Medulla oblongata (tissue), 1 donor: ENCODE measurements at regions not wholly inside any gene's neighbourhood (a gene's known extent, or its start where the extent isn't known, plus 50 kb on each side); places are given as distances from the start of the nearest gene placed in this dataset.
"Not testable (repeated sequence)": the region's sequence is repeated elsewhere in the genome, so short reads cannot be mapped to it uniquely, and the experiment has no call there.

Experiments
- DNase-seq: peaks from one replicate; pipeline ENCODE4 v3.0.0-alpha.2; 2015; ENCODE audit errors: extremely low spot score

- not testable (repeated sequence) for DNase-seq
These were observed 391.0 kb downstream of the TMEM121 start for GRCh38 chr14:105917136-105917932.

GRCh38 chr14:105917933-105918436 is 391.6 kb downstream of the TMEM121 start:
- no peak for DNase-seq

GRCh38 chr14:105918496-105919262 is 392.3 kb downstream of the TMEM121 start:
- no peak for DNase-seq

- DNase-seq = no peak
These were observed 393.2 kb downstream of the TMEM121 start for GRCh38 chr14:105919458-105920150.

- DNase-seq = not testable (repeated sequence)
These were observed 393.8 kb downstream of the TMEM121 start for GRCh38 chr14:105920151-105920700.

- not testable (repeated sequence) for DNase-seq
These were observed 394.7 kb downstream of the TMEM121 start for GRCh38 chr14:105920803-105921755.

- DNase-seq = not testable (repeated sequence)
These were observed 395.4 kb downstream of the TMEM121 start for GRCh38 chr14:105921781-105922180.

- DNase-seq = not testable (repeated sequence)
These were observed 397.3 kb downstream of the TMEM121 start for GRCh38 chr14:105923520-105924191.

- no peak for DNase-seq
These were observed 398.7 kb downstream of the TMEM121 start for GRCh38 chr14:105924951-105925591.

- no peak for DNase-seq
These were observed 399.4 kb downstream of the TMEM121 start for GRCh38 chr14:105925615-105926372.

- DNase-seq = no peak
These were observed 400.2 kb downstream of the TMEM121 start for GRCh38 chr14:105926373-105927095.

GRCh38 chr14:105927096-105928060 is 401.0 kb downstream of the TMEM121 start:
- DNase-seq = no peak

- DNase-seq = not testable (repeated sequence)
These were observed 402.1 kb downstream of the TMEM121 start for GRCh38 chr14:105928171-105929111.

GRCh38 chr14:105929327-105930081 is 403.1 kb downstream of the TMEM121 start:
- DNase-seq = no peak

- no peak for DNase-seq
These were observed 404.2 kb downstream of the TMEM121 start for GRCh38 chr14:105930572-105930971.
